ENCODE measurements at regions not wholly inside any gene's neighbourhood (a gene's known extent, or its start where the extent isn't known, plus 50 kb on each side); places are given as distances from the start of the nearest gene placed in this dataset.

- TF ChIP-seq FOXK1 (CRISPR knock-in tag; IDR thresholded peaks at IDR 0.05), result no peak
- TF ChIP-seq ZNF232 (CRISPR knock-in tag; IDR thresholded peaks at IDR 0.05), result no peak
These were observed 1746.2 kb upstream of the PRR20A start (continued) for GRCh38 chr13:55394470-55394869.

- no peak for ATAC-seq
These were observed 1737.8 kb upstream of the PRR20A start for GRCh38 chr13:55402870-55403269.

GRCh38 chr13:55403887-55404487 is 1736.7 kb upstream of the PRR20A start:
- CTCF ChIA-PET, result no interaction called here
- no peaks in the 10 kb centered on the region for H3K27me3 Mint-ChIP-seq (ENCODE audit: low read depth)
- H3K4me3 Mint-ChIP-seq, result no peak overlapping the region
- no peak for TF ChIP-seq OVOL2 (CRISPR knock-in tag; IDR thresholded peaks at IDR 0.05; ENCODE audit: borderline replicate concordance)
- no peak for TF ChIP-seq E2F5 (CRISPR knock-in tag; IDR thresholded peaks at IDR 0.05)
- ATAC-seq (peak; percentile 77), DNase-seq (ENCODE audit: low spot score) (no peak)
- H3K27ac Mint-ChIP-seq, result 0 out of 2 replicates have a peak overlapping the region, but pooled peaks have one; percentile 32
- no peaks in the 10 kb centered on the region for H3K9me3 Mint-ChIP-seq
- H3K4me1 Mint-ChIP-seq, result peaks cover 10% of the 10 kb centered on the region
- POLR2A ChIA-PET, result no interaction called here
- no peaks in the 10 kb centered on the region for H3K36me3 Mint-ChIP-seq

More at GRCh38 chr13:55402870-55403269, 1737.8 kb upstream of the PRR20A start:
- Mint-ChIP-seq H3K4me1 (peaks cover 9% of the 10 kb centered on the region), H3K9me3 (no peaks in the 10 kb centered on the region), H3K36me3 (no peaks in the 10 kb centered on the region), H3K4me3 (no peak overlapping the region), H3K27me3 (ENCODE audit: low read depth) (no peaks in the 10 kb centered on the region), H3K27ac (no peak overlapping the region)
- CTCF ChIA-PET, result no interaction called here
- DNase-seq (ENCODE audit: low spot score), result no peak
- TF ChIP-seq MYBL2 (CRISPR knock-in tag; IDR thresholded peaks at IDR 0.05), result no peak
- no peak for TF ChIP-seq NR1H2 (CRISPR knock-in tag; IDR thresholded peaks at IDR 0.05)
- no peak for TF ChIP-seq HMGXB4 (CRISPR knock-in tag; IDR thresholded peaks at IDR 0.05)
- TF ChIP-seq SP1 (CRISPR knock-in tag; conservative IDR thresholded peaks at IDR 0.05), result no peak
- TF ChIP-seq, protein P1, sequence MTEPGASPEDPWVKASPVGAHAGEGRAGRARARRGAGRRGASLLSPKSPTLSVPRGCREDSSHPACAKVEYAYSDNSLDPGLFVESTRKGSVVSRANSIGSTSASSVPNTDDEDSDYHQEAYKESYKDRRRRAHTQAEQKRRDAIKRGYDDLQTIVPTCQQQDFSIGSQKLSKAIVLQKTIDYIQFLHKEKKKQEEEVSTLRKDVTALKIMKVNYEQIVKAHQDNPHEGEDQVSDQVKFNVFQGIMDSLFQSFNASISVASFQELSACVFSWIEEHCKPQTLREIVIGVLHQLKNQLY (CRISPR knock-in tag; IDR thresholded peaks at IDR 0.05), result no peak
- no peak for TF ChIP-seq HMGA2 (CRISPR knock-in tag; IDR thresholded peaks at IDR 0.05)
- POLR2A ChIA-PET, result no interaction called here

GRCh38 chr13:55410398-55411330 is 1730.1 kb upstream of the PRR20A start:
- H3K9me3 Mint-ChIP-seq, result no peaks in the 10 kb centered on the region
- no peak overlapping the region for H3K27ac Mint-ChIP-seq
- TF ChIP-seq ATF1 (CRISPR knock-in tag; IDR thresholded peaks at IDR 0.05) (no peak), AFF4 (CRISPR knock-in tag; IDR thresholded peaks at IDR 0.05; ENCODE audit: borderline replicate concordance) (no peak), PRDM15 (CRISPR knock-in tag; IDR thresholded peaks at IDR 0.05) (no peak)
- TF ChIP-seq, protein P2, sequence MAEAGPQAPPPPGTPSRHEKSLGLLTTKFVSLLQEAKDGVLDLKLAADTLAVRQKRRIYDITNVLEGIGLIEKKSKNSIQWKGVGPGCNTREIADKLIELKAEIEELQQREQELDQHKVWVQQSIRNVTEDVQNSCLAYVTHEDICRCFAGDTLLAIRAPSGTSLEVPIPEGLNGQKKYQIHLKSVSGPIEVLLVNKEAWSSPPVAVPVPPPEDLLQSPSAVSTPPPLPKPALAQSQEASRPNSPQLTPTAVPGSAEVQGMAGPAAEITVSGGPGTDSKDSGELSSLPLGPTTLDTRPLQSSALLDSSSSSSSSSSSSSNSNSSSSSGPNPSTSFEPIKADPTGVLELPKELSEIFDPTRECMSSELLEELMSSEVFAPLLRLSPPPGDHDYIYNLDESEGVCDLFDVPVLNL (CRISPR knock-in tag; IDR thresholded peaks at IDR 0.05; ENCODE audit: borderline replicate concordance, low read depth), result no peak

More at GRCh38 chr13:55410398-55411330, 1730.1 kb upstream of the PRR20A start:
- ChIA-PET POLR2A (no interaction called here), CTCF (no interaction called here)
- no peaks in the 10 kb centered on the region for H3K27me3 Mint-ChIP-seq (ENCODE audit: low read depth)
- DNase-seq (ENCODE audit: low spot score) (no peak), ATAC-seq (peak; percentile 74)
- no peaks in the 10 kb centered on the region for H3K36me3 Mint-ChIP-seq
- H3K4me1 Mint-ChIP-seq, result peaks cover 36% of the 10 kb centered on the region
- H3K4me3 Mint-ChIP-seq, result no peak overlapping the region
